HG02623 (cell line): ENCODE measurements at regions not wholly inside any gene's neighbourhood (a gene's known extent, or its start where the extent isn't known, plus 50 kb on each side); places are given as distances from the start of the nearest gene placed in this dataset.

Source experiments
- ATAC-seq: cut with Tn5 transposase; IDR thresholded peaks from one replicate; pipeline ENCODE4 v1.9.1; 2021; ENCODE audit warnings: moderate library complexity; ENCODE audit not compliant: unreplicated experiment

DNA sequence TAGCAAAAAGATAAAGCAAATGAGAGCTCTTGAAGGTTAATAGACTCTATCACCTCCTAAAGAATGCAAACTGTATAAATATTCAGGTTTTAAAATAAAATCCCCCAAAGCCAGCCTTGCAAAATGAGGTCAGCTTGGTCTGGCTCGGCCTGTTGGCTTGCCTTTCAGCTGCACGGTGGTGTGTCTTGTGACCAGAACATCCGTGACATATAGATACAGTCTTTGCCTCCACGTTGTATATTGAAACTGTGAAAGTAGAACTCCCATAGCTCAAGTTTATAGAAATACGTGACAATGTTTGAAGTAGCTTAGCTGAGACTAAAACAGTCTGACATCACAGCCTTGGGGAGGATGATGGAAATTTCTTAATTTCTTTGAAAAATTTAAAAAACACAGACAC lies 236.6 kb upstream of the MYOCD start:
- ATAC-seq: no peak

DNA sequence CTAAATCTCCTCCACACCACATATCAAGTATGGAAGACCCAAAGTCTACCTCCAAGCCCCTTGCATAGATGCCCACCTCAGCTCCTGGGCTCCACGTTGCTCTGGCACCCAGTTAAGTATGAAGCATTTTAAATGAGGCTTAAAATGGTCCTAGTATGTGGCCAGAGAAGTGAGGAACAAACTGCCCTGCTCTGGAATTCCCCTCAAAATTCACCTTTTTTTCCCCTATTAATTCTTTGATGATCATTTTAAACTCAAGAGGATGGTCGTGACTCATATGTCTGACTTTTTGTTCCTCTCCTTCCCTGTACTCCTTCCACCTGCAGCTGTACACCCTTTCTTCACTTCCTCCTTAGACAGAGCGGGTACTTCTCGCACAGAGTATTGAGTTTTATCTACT lies 234.5 kb upstream of the MYOCD start:
- peak; percentile 92 for ATAC-seq

GRCh38 chr17:12438212-12438611 lies 227.5 kb upstream of the MYOCD start:
- no peak for ATAC-seq

DNA sequence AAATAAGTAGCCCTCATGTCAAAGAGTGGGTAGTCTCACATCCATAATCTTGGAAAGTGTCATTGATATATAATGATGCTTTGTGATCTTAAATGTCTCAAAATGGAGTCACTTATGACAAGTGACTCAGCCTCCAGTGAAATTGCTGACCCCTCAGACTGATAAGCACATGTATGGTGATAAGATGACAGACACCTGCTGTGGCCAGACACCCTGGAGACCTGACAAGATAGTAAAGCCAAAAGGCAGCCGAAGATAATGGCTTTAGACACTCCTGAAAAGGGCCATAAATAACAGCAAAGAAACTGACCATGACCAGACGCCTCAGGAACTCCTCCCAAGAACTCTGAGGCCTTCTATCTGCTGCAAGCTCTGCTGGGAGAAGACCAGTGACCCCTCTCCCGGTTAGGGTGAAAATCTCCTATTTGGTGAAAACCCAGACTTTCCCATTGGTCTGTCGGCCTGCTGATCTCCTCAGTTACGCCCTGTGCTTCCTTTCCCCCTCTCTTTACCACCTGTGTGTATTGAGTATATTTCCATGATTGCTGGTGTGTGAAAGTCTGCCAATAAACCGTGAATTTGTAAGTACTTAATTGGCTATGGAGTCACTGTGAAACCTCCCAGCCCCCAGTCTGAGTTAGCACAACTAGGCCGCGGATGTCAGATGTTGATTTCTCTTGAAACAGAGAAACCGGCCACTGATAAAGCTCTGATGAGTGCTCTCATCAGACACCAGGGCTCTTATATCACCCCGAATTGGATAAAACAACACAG lies 226.7 kb upstream of the MYOCD start:
- no peak for ATAC-seq

- no peak for ATAC-seq
Observed at GRCh38 chr17:12445331-12445730, 220.4 kb upstream of the MYOCD start.

GRCh38 chr17:12457493-12457892 lies 208.2 kb upstream of the MYOCD start:
- no peak for ATAC-seq

DNA sequence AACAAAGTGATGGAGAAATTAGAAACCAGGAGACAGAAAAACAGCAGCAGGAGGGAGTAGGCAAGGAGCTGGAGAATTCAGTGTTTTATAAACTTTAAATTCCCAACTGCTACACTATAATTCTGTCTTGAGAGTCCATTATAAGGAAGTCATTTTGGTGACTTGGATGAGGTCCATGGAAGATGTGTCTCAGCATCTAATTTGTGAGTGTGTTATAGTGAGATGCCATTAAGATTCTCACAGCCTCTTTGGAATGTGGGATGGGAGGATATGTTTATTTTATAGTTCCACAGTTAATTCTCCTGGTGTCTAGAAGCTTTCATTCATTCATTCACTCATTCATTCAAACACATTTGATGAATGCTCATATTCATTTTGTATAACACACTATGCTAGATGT lies 206.0 kb upstream of the MYOCD start:
- no peak for ATAC-seq

GRCh38 chr17:12463102-12463501 lies 202.6 kb upstream of the MYOCD start:
- ATAC-seq: no peak

- no peak for ATAC-seq
Observed at GRCh38 chr17:12472252-12473173, 193.2 kb upstream of the MYOCD start.

DNA sequence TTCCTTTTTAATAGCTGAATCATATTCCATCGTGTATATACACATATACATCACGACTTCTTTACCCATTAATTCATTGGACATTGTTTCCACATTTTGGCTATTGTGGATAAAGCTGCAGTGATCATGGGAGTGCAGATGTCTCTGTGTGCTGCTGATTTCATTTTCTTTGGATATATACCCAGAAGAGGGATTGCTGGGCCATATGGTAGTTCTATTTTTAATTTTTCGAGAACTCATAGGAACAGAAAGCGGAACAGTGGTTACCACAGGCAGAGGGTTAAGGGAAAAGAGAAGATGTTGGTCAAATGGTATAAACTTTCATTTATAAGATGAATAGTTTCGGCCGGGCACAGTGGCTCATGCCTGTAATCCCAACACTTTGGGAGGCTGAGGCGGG lies 187.4 kb upstream of the MYOCD start:
- ATAC-seq: no peak

- ATAC-seq: no peak
Observed at GRCh38 chr17:12485361-12485906, 180.3 kb upstream of the MYOCD start.

- ATAC-seq: no peak
Observed at GRCh38 chr17:12489325-12489724, 176.4 kb upstream of the MYOCD start.

DNA sequence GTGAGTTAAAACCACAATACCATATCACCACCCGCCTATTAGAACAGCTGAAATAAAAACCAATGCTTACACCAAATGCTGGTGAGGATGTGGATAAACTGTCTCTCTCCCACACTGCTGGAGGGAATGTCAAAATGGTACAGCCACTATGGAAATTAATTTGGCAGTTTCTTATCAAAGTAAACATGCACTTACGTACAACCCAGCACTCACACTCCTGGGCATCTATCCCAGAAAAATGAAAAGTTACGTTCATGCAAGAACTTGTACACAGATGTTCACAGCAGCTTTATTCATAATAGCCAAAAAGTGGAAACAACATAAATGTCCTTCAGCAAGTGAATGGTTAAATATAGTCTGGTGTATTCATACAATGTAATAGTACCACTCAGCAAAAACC lies 173.2 kb upstream of the MYOCD start:
- no peak for ATAC-seq

GRCh38 chr17:12505866-12506265 lies 159.8 kb upstream of the MYOCD start:
- ATAC-seq: no peak

- no peak for ATAC-seq
Observed at GRCh38 chr17:12507026-12507595, 158.6 kb upstream of the MYOCD start.

DNA sequence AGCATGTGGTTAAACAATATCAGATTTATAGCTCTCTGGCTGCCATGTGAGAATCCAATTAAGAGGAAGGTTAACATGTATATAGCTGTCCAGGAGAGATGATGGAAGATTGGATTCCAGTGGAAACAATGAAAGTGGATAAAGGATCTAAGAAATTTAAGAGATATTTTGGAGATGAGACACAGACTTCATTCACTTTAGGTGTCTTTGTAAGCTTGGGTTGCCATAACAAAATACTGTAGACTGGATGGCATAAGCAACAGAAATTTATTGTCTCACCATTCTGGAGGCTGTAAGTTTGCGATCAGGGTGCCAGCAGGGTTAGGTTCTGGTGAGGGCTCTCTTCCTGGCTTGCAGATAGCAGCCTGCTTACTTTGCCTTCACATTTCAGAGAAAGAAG lies 155.9 kb upstream of the MYOCD start:
- ATAC-seq: no peak

- ATAC-seq: no peak
Observed at GRCh38 chr17:12510535-12510934, 155.2 kb upstream of the MYOCD start.

GRCh38 chr17:12512694-12513355 lies 152.9 kb upstream of the MYOCD start:
- no peak for ATAC-seq

- ATAC-seq: no peak
Observed at GRCh38 chr17:12514596-12514995, 151.1 kb upstream of the MYOCD start.

DNA sequence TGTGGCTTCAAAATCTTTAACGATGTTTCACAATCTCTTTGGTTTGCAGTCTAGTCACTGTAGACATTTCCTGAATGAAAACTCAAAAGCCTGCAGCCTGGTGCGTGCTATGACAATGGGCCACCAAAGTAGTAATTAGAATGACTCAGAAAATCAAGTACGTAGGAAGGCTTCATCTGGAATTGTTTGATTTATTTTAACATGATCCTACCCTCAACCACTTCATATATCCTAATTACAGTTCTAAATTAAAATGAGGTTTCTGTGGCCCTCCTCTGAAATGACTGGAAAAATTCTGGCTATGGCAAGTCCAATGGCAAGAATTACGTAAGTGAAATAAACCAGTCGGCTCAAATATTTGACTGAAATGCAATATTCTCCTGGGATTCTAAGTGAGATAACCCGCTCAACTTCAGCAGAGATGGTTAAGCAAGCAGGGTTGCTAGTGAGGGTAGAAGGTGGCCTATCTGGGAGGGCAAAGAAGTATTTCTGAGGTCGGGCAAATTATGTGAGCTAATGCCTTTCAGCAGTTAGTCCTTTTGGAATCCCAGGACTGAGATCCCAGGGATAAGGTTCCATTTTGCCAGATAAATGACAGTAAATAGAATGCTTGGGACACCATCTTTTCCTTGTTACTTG lies 145.6 kb upstream of the MYOCD start:
- no peak for ATAC-seq
